Liver (tissue), 8 donors: ENCODE measurements at regions not wholly inside any gene's neighbourhood (a gene's known extent, or its start where the extent isn't known, plus 50 kb on each side); places are given as distances from the start of the nearest gene placed in this dataset.

Source experiments
- DNase-seq: peaks from one replicate; pipeline ENCODE4 v3.0.0-alpha.2; 2017; ENCODE audit warnings: low spot score
- H3K27ac ChIP-seq, 2 donors: one replicate each; pipeline ENCODE4 v1.7.0; 2013; ENCODE audit warnings: inconsistent platforms in 2 of 2, low read length in 2 of 2, control low read depth in 1 of 2, low read depth in 1 of 2, mild to moderate bottlenecking in 1 of 2
- H3K27me3 ChIP-seq, 4 donors: one replicate each; pipeline versions ENCODE4 v1.6.1 to v1.7.0; 2013; ENCODE audit warnings: low read length in 3 of 4, inconsistent platforms in 1 of 4, mild to moderate bottlenecking in 1 of 4, moderate library complexity in 1 of 4; ENCODE audit not compliant: control insufficient read depth in 4 of 4, insufficient read depth in 4 of 4
- H3K36me3 ChIP-seq, 4 donors: one replicate each; pipeline versions ENCODE4 v1.6.1 to v1.7.0; 2013; ENCODE audit warnings: low read length in 3 of 4, mild to moderate bottlenecking in 3 of 4, low read depth in 1 of 4, moderate library complexity in 1 of 4; ENCODE audit not compliant: control insufficient read depth in 4 of 4, insufficient read depth in 3 of 4
- H3K4me1 ChIP-seq, 4 donors: one replicate each; pipeline versions ENCODE4 v1.6.1 to v1.7.0; 2013; ENCODE audit warnings: low read length in 3 of 4, mild to moderate bottlenecking in 3 of 4, moderate library complexity in 1 of 4; ENCODE audit not compliant: control insufficient read depth in 4 of 4, insufficient read depth in 4 of 4
- H3K4me3 ChIP-seq, 3 donors: one replicate each; pipeline versions ENCODE4 v1.6.1 to v1.7.0; 2013; ENCODE audit warnings: low read length in 3 of 3, control low read depth in 1 of 3, low read depth in 1 of 3, mild to moderate bottlenecking in 1 of 3
- H3K9ac ChIP-seq, 2 donors: one replicate each; pipeline ENCODE4 v1.7.0; 2013; ENCODE audit warnings: low read length in 2 of 2, mild to moderate bottlenecking in 2 of 2, moderate library complexity in 2 of 2, control low read depth in 1 of 2, low read depth in 1 of 2
- H3K9me3 ChIP-seq, 4 donors: one replicate each; pipeline versions ENCODE4 v1.6.1 to v1.7.0; 2013; ENCODE audit warnings: low read length in 3 of 4; ENCODE audit not compliant: control insufficient read depth in 4 of 4
- EGR1 ChIP-seq, 2 donors: IDR thresholded peaks; 2 replicates each; pipeline ENCODE4 v1.6.1; 2016 to 2018; ENCODE audit warnings: antibody characterized with exemption in 2 of 2, low read depth in 2 of 2
- FOXA1 ChIP-seq: IDR thresholded peaks from 2 replicates; pipeline ENCODE4 v1.6.1; 2016; ENCODE audit warnings: antibody characterized with exemption
- FOXA2 ChIP-seq: IDR thresholded peaks from 2 replicates; pipeline ENCODE4 v1.6.1; 2016; ENCODE audit warnings: antibody characterized with exemption
- GABPA ChIP-seq, 2 donors: IDR thresholded peaks in 1 of 2; conservative IDR thresholded peaks in 1 of 2; 2 replicates each; pipeline ENCODE4 v1.6.1; 2016; ENCODE audit warnings: antibody characterized with exemption in 2 of 2, mild to moderate bottlenecking in 1 of 2, moderate library complexity in 1 of 2
- HNF4A ChIP-seq, 2 donors: conservative IDR thresholded peaks; 2 replicates each; pipeline ENCODE4 v1.6.1; 2016; ENCODE audit warnings: antibody characterized with exemption in 2 of 2, mild to moderate bottlenecking in 2 of 2
- NR2F2 ChIP-seq: IDR thresholded peaks from 2 replicates; pipeline ENCODE4 v1.6.1; 2016; ENCODE audit warnings: antibody characterized with exemption
- RAD21 ChIP-seq, 2 donors: IDR thresholded peaks; 2 replicates each; pipeline ENCODE4 v1.6.1; 2016; ENCODE audit warnings: antibody characterized with exemption in 2 of 2, mild to moderate bottlenecking in 2 of 2
- RXRA ChIP-seq, 2 donors: IDR thresholded peaks; 2 replicates each; pipeline ENCODE4 v1.6.1; 2017 to 2018; ENCODE audit warnings: antibody characterized with exemption in 2 of 2, mild to moderate bottlenecking in 1 of 2
- SP1 ChIP-seq: IDR thresholded peaks from 2 replicates; pipeline ENCODE4 v1.6.1; 2018; ENCODE audit warnings: antibody characterized with exemption, mild to moderate bottlenecking
- TAF1 ChIP-seq: conservative IDR thresholded peaks from 2 replicates; pipeline ENCODE4 v1.6.1; 2016; ENCODE audit warnings: antibody characterized with exemption, mild to moderate bottlenecking
- YY1 ChIP-seq: IDR thresholded peaks from 2 replicates; pipeline ENCODE4 v1.6.1; 2016; ENCODE audit warnings: antibody characterized with exemption, mild to moderate bottlenecking
- WGBS: extraction: QIAGEN DNeasy Blood & Tissue Kit; methylation state at CpG from one replicate; pipeline ENCODE4 v1.1.7; 2013; 5-methylcytosine and 5-hydroxymethylcytosine counted together
- TF ChIP-seq, protein P1 (sequence below): fragments of 150-350 bp; IDR thresholded peaks from 2 replicates; pipeline ENCODE4 v1.5.1; 2017; ENCODE audit warnings: improper control_type of control experiment, low read depth, low read length; ENCODE audit not compliant: missing input control
- TF ChIP-seq, protein P2 (sequence below): IDR thresholded peaks from 2 replicates; pipeline ENCODE4 v1.6.1; 2016; ENCODE audit warnings: antibody characterized with exemption
- TF ChIP-seq, protein P3 (sequence below): IDR thresholded peaks from 2 replicates; pipeline ENCODE4 v1.6.1; 2016; ENCODE audit warnings: antibody characterized with exemption
- TF ChIP-seq, protein P4 (sequence below): IDR thresholded peaks from 2 replicates; pipeline ENCODE4 v1.6.1; 2016; ENCODE audit warnings: antibody characterized with exemption
- donor health status: healthy.
- donor health status: healthy.
- donor health status: healthy.
- donor health status: healthy.
- donor health status: healthy.

DNA sequence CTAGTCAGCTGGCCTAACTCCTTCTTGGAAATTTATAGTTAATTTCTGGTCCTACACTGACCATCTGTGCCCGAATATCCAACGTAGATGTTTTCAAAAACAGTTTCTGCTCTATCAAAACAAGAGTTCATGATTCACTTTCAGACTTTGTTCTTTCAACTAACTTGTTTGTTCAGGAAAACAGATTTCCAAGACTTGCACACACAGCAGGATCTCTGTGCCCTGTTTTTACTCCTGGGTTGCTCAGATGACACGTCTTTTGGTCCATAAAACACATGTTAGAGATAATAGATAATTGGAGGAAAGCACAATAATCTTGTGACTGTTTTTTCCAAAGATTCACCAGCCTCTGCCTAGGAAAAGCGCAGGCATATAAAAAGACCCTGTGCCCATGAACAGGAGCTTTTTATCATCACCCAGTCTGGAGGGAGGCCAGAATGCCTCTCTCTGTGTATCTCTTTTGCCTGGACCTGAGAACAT is 218.0 kb downstream of the IRS2 start (continued):
- TF ChIP-seq, protein P1, sequence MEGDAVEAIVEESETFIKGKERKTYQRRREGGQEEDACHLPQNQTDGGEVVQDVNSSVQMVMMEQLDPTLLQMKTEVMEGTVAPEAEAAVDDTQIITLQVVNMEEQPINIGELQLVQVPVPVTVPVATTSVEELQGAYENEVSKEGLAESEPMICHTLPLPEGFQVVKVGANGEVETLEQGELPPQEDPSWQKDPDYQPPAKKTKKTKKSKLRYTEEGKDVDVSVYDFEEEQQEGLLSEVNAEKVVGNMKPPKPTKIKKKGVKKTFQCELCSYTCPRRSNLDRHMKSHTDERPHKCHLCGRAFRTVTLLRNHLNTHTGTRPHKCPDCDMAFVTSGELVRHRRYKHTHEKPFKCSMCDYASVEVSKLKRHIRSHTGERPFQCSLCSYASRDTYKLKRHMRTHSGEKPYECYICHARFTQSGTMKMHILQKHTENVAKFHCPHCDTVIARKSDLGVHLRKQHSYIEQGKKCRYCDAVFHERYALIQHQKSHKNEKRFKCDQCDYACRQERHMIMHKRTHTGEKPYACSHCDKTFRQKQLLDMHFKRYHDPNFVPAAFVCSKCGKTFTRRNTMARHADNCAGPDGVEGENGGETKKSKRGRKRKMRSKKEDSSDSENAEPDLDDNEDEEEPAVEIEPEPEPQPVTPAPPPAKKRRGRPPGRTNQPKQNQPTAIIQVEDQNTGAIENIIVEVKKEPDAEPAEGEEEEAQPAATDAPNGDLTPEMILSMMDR, result no peak
- peak; percentile 67 to 88 for TF ChIP-seq RXRA (IDR thresholded peaks at IDR 0.05)
- TF ChIP-seq FOXA1, result peak; percentile 10

DNA sequence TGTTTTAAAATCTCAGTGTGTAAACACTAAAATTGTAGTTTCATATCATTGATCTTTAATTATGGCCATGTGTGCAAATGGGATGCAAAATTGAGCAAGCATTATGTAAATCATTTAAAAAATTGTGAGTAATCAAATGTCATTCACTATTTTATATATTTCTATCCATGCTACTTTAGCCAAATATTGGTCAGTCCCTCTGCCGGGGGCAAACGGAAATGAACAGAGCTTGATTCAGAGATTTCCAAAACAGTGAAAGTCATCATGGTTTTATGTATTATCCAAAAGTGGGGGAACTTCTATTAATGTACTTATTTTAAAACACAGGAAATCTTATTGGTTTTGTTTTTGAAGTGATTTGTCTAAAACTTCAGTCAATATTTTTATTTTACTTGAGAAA is 219.1 kb downstream of the IRS2 start:
- Histone ChIP-seq H3K4me3 (no peak overlapping the region), H3K27me3 (no peaks in the 10 kb centered on the region), H3K4me1 (peaks cover 4 to 18% (median 10%) of the 10 kb centered on the region in 4 donors), H3K27ac (peak overlapping the region in 1 of 2 donors; percentile 85), H3K9me3 (no peaks in the 10 kb centered on the region), H3K9ac (peak overlapping the region in 1 of 2 donors; percentile 17), H3K36me3 (no peaks in the 10 kb centered on the region)
- peak; percentile 35 to 61 for TF ChIP-seq RAD21 (IDR thresholded peaks at IDR 0.05)
- TF ChIP-seq, protein P2, sequence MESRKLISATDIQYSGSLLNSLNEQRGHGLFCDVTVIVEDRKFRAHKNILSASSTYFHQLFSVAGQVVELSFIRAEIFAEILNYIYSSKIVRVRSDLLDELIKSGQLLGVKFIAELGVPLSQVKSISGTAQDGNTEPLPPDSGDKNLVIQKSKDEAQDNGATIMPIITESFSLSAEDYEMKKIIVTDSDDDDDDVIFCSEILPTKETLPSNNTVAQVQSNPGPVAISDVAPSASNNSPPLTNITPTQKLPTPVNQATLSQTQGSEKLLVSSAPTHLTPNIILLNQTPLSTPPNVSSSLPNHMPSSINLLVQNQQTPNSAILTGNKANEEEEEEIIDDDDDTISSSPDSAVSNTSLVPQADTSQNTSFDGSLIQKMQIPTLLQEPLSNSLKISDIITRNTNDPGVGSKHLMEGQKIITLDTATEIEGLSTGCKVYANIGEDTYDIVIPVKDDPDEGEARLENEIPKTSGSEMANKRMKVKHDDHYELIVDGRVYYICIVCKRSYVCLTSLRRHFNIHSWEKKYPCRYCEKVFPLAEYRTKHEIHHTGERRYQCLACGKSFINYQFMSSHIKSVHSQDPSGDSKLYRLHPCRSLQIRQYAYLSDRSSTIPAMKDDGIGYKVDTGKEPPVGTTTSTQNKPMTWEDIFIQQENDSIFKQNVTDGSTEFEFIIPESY, result no peak
- DNase-seq, result no peak
- WGBS, result 64% methylated on average over 2 of the region's 2 CpGs

DNA sequence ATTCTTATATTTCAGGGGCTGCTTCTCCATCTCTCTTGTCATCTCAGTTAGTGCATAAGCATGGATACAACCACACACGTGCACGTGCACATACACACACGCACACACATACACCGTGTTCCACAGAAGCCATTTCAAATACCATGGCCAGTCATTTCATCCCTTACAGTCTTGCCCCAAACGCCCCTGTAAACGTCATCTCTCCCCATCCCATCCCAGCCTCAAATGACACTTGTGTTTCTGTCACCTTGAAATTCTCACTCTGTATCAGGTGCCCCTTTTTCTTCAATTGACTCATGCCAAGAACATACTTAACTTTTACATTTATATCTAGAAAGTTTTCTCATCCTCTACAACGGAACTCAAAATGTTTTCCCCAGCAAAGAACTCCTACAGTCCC is 220.5 kb downstream of the IRS2 start:
- 95% methylated on average over 7 of the region's 7 CpGs for WGBS
- Histone ChIP-seq H3K9me3 (no peaks in the 10 kb centered on the region), H3K36me3 (no peaks in the 10 kb centered on the region), H3K9ac (no peak overlapping the region), H3K27me3 (no peaks in the 10 kb centered on the region), H3K4me3 (no peak overlapping the region), H3K4me1 (peaks cover 4 to 18% (median 9%) of the 10 kb centered on the region in 4 donors), H3K27ac (no peak overlapping the region)
- no peak for DNase-seq
- TF ChIP-seq, protein P3, sequence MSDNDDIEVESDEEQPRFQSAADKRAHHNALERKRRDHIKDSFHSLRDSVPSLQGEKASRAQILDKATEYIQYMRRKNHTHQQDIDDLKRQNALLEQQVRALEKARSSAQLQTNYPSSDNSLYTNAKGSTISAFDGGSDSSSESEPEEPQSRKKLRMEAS, result no peak
- TF ChIP-seq, protein P1, result no peak
- no peak for TF ChIP-seq GABPA (IDR thresholded peaks at IDR 0.05 in 1 of 2, conservative IDR thresholded peaks at IDR 0.05 in 1 of 2)
- TF ChIP-seq EGR1 (IDR thresholded peaks at IDR 0.05; ENCODE audit: low read depth in 2 of 2), result no peak
- TF ChIP-seq NR2F2, result no peak
- TF ChIP-seq RXRA (IDR thresholded peaks at IDR 0.05), result no peak
- no peak for TF ChIP-seq FOXA1
- no peak for TF ChIP-seq FOXA2
- no peak for TF ChIP-seq HNF4A (conservative IDR thresholded peaks at IDR 0.05)
- no peak for TF ChIP-seq TAF1
- TF ChIP-seq SP1, result no peak
- TF ChIP-seq YY1, result no peak
- TF ChIP-seq, protein P2, result no peak
- TF ChIP-seq RAD21 (IDR thresholded peaks at IDR 0.05), result no peak
- TF ChIP-seq, protein P4, sequence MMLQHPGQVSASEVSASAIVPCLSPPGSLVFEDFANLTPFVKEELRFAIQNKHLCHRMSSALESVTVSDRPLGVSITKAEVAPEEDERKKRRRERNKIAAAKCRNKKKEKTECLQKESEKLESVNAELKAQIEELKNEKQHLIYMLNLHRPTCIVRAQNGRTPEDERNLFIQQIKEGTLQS, result no peak
